Fibroblast of the aortic adventitia (primary cell): ENCODE measurements at regions not wholly inside any gene's neighbourhood (a gene's known extent, or its start where the extent isn't known, plus 50 kb on each side); places are given as distances from the start of the nearest gene placed in this dataset.

Experiments
- DNase-seq: peaks from one replicate; pipeline ENCODE4 v3.0.0-alpha.2; 2010; ENCODE audit warnings: low read depth
- H3K4me3 ChIP-seq: 2 replicates; pipeline ENCODE4 v1.5.1; 2011; ENCODE audit warnings: low read depth, mild to moderate bottlenecking, control low read depth, low read length, moderate library complexity
- TF ChIP-seq, protein P1 (sequence below): IDR thresholded peaks from 2 replicates; pipeline ENCODE4 v1.5.1; 2011; ENCODE audit warnings: mild to moderate bottlenecking, low read length, control low read depth, inconsistent platforms; ENCODE audit not compliant: insufficient read depth

DNA sequence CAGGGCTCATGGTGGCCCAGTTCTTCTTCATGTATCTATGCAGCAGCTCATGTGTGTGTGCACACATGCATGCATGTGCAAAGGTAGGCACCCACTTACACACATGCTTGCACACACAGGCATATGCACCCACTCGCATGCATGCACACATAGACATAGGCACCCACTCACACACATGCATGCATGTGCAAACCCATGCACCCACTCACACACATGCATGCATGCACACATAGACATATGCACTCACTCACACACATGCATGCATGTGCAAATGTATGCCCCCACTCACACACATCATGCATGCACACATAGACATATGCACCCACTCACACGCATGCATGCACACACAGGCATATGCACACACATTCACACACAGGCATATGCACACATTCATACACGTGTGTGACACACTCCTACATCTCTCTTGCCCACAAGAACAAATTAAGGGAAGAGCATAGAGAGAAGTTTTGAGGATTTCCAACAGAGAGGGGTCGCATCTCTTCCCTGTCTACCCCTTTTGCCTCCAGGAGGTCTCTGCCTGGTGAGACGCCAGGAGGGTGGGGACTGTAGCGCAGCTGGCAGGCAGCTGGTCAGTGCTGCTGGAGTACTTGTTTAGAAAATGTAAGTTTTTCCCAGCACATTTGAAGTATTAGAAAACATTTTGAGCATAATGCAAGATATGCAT lies 63.9 kb upstream of the ARHGEF7 start:
- TF ChIP-seq, protein P1, sequence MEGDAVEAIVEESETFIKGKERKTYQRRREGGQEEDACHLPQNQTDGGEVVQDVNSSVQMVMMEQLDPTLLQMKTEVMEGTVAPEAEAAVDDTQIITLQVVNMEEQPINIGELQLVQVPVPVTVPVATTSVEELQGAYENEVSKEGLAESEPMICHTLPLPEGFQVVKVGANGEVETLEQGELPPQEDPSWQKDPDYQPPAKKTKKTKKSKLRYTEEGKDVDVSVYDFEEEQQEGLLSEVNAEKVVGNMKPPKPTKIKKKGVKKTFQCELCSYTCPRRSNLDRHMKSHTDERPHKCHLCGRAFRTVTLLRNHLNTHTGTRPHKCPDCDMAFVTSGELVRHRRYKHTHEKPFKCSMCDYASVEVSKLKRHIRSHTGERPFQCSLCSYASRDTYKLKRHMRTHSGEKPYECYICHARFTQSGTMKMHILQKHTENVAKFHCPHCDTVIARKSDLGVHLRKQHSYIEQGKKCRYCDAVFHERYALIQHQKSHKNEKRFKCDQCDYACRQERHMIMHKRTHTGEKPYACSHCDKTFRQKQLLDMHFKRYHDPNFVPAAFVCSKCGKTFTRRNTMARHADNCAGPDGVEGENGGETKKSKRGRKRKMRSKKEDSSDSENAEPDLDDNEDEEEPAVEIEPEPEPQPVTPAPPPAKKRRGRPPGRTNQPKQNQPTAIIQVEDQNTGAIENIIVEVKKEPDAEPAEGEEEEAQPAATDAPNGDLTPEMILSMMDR, result no peak
- DNase-seq, result no peak
- H3K4me3 ChIP-seq, result no peak overlapping the region

DNA sequence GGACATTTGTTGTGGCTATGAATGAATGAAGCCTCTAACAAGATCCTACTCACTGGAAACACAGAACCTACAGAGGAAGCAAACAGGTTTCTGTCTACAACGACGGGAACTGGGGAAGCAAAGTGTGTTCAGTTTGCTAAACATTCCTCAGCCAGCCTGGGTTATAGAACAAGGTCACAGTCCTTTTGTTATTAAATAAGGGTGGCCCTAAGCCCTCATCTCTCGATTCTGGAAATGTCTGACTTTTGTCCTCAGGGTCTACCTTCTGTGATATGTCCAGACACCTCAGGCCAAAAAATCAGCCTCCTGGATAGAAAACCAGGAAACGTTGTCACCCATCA lies 64.6 kb upstream of the ARHGEF7 start:
- DNase-seq, result no peak
- TF ChIP-seq, protein P1, result no peak
- H3K4me3 ChIP-seq, result no peak overlapping the region

DNA sequence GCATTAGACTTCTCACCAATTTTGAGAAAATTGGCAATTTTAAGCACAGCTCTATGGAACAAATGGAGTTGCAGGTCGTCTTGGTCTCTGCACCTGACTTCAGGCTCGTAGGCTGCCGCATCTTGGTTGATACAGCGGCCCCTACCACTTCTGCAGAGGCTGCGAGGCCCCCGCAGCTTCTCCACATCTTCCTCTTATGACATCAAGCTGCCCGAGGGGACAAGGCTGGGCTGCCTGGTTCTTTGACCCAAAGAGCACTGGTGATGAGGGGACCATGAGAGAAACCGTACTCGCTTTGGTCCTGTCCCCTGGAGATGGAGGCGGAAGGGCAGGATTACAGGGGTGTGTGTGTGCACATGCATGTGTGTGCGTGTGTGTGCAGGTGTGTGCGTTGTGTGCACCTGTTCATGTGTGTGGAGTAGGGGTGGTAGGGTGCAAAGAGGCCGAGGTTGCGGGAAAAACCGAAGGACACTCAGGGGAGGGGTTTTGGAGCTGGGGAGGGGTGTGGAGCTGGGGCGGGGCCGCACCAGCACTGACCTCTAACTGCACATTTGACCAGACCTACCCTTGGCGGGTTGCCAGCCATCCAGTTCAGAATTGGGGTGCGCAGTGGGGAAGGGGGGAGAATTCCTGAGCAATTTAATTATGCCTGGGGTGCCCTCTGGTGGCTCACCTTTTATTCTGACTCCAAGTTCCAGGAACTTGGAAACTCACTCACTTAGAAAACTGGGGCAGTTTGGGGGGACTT lies 65.1 kb upstream of the ARHGEF7 start:
- DNase-seq, result peak; percentile 49
- H3K4me3 ChIP-seq, result no peak overlapping the region

DNA sequence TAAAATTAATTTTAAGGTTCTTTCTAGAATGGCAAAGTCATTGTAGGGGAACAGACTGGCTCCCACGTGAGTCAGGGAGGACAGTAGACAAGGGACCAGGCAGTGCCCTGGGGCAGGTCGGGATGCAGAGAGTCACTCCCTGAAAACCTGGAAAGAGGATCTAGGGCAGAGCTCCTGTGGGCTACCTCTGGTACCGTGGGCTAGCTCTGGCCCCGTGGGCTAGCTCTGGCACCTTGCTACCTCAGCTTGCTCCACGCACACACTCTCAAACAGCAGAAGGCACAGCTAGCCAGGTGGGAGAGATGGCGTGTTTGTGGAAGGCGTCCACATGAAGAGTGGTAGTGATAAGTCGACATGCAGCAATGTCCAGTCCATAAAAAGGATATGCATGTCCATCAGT lies 66.7 kb upstream of the ARHGEF7 start:
- TF ChIP-seq, protein P1, result no peak
- H3K4me3 ChIP-seq, result no peak overlapping the region
- DNase-seq, result no peak

More for the DNA sequence above, 65.1 kb upstream of the ARHGEF7 start:
- TF ChIP-seq, protein P1, result peak; percentile 54

DNA sequence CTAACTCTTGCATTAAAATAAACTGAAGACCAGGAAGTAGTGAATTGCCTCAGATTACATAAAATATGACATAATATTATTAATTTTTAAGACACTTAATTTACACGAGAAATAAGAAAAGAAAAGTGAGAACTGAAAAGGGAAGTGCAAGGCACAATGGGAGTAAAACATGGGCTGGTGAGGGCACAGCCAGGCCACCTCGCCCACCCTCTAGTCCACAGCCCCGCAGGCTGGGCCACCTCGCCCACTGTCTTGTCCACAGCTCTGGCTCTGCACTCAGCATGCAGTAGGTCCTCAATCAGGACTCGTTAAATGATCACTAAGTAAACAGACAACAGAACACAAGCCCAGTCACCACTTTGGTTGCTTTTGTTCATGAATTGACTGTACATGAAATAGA lies 67.8 kb upstream of the ARHGEF7 start:
- DNase-seq, result no peak
- TF ChIP-seq, protein P1, result no peak
- no peak overlapping the region for H3K4me3 ChIP-seq

DNA sequence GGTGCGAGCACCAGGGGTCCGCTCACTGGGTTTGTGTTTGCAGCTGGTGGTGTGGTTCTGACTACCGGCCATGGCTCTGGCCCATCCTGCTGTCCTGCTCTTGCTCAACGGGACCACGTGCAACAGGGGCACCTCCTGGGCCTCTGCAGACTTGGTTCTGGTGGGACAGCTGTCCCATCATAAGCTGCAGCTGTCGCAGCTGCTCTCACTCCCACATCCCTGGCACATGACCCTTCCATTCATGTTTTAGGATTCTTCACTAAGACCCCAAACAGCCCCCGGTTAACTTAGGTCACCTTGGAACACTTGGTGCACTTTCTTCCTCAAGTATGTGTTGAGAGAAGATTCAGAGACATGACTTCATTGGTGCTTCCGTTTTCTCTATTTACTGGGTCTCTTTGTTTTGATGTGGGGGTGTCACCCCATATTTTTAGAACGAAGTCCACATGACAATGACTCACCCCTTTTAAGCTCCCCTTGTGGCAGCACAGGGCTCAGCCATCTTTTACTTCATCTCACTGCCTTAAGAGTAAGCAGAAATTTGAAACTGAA lies 68.4 kb upstream of the ARHGEF7 start:
- TF ChIP-seq, protein P1, result peak; percentile 51
- H3K4me3 ChIP-seq, result no peak overlapping the region
- DNase-seq, result peak; percentile 31
